Tibial nerve (tissue), 4 donors: ENCODE measurements at regions not wholly inside any gene's neighbourhood (a gene's known extent, or its start where the extent isn't known, plus 50 kb on each side); places are given as distances from the start of the nearest gene placed in this dataset.

Experiments used
- EP300 ChIP-seq, 2 donors: sonication (generic); formaldehyde crosslinking; IDR thresholded peaks; one replicate each; pipeline ENCODE4 v1.6.1; 2017; ENCODE audit warnings: antibody characterized with exemption in 2 of 2, mild to moderate bottlenecking in 1 of 2
- POLR2A ChIP-seq, 2 donors: fragments of 450-650 bp; IDR thresholded peaks; one replicate each; pipeline ENCODE4 v1.6.1; 2017; ENCODE audit warnings: antibody characterized with exemption in 2 of 2, mild to moderate bottlenecking in 2 of 2, moderate library complexity in 2 of 2
- TF ChIP-seq, protein P1 (sequence below), 5 experiments: fragments of 200-600 bp in 3 of 5; fragments of 450-650 bp in 2 of 5; sonication (generic) in 3 of 5; IDR thresholded peaks; one replicate each; pipeline ENCODE4 v1.5.1; 2016 to 2019; ENCODE audit warnings: antibody characterized with exemption in 5 of 5, mild to moderate bottlenecking in 3 of 5, moderate library complexity in 2 of 5

GRCh38 chr3:177921153-177921552 lies 615.1 kb upstream of the KCNMB2 start:
- TF ChIP-seq, protein P1, sequence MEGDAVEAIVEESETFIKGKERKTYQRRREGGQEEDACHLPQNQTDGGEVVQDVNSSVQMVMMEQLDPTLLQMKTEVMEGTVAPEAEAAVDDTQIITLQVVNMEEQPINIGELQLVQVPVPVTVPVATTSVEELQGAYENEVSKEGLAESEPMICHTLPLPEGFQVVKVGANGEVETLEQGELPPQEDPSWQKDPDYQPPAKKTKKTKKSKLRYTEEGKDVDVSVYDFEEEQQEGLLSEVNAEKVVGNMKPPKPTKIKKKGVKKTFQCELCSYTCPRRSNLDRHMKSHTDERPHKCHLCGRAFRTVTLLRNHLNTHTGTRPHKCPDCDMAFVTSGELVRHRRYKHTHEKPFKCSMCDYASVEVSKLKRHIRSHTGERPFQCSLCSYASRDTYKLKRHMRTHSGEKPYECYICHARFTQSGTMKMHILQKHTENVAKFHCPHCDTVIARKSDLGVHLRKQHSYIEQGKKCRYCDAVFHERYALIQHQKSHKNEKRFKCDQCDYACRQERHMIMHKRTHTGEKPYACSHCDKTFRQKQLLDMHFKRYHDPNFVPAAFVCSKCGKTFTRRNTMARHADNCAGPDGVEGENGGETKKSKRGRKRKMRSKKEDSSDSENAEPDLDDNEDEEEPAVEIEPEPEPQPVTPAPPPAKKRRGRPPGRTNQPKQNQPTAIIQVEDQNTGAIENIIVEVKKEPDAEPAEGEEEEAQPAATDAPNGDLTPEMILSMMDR (IDR thresholded peaks at IDR 0.05): no peak
- no peak for TF ChIP-seq POLR2A (IDR thresholded peaks at IDR 0.05)
- no peak for TF ChIP-seq EP300 (IDR thresholded peaks at IDR 0.05)
